ENCODE measurements at regions not wholly inside any gene's neighbourhood (a gene's known extent, or its start where the extent isn't known, plus 50 kb on each side); places are given as distances from the start of the nearest gene placed in this dataset.
A peak's percentile ranks its signal among the peaks of the same experiment; 100 is the strongest.
"Not testable (repeated sequence)": the region's sequence is repeated elsewhere in the genome, so short reads cannot be mapped to it uniquely, and the experiment has no call there.

GRCh38 chr5:96529559-96529958, 96.5 kb upstream of the PCSK1 start:
- no peak for DNase-seq

GRCh38 chr5:96530901-96531300, 97.9 kb upstream of the PCSK1 start:
- no peak for DNase-seq

- no peak for DNase-seq
Observed at GRCh38 chr5:96533371-96533770, 100.3 kb upstream of the PCSK1 start.

- DNase-seq: no peak
Observed at GRCh38 chr5:96537386-96537785, 104.3 kb upstream of the PCSK1 start.

- DNase-seq: no peak
Observed at GRCh38 chr5:96538808-96539250, 105.8 kb upstream of the PCSK1 start.

GRCh38 chr5:96546120-96546519, 113.1 kb upstream of the PCSK1 start:
- DNase-seq: no peak

GRCh38 chr5:96547486-96547885, 114.4 kb upstream of the PCSK1 start:
- DNase-seq: no peak

GRCh38 chr5:96548905-96549304, 113.3 kb upstream of the CAST start:
- DNase-seq: no peak

GRCh38 chr5:96560857-96561256, 101.3 kb upstream of the CAST start:
- DNase-seq: not testable (repeated sequence)

GRCh38 chr5:96562614-96563013, 99.6 kb upstream of the CAST start:
- DNase-seq: no peak

GRCh38 chr5:96563816-96564215, 98.4 kb upstream of the CAST start:
- DNase-seq: no peak

- DNase-seq: peak; percentile 15 to 44
Observed at GRCh38 chr5:96565582-96566265, 96.5 kb upstream of the CAST start.

GRCh38 chr5:96566833-96567587, 95.2 kb upstream of the CAST start:
- DNase-seq: no peak

GRCh38 chr5:96569332-96569731, 92.8 kb upstream of the CAST start:
- DNase-seq: no peak

- DNase-seq: no peak
Observed at GRCh38 chr5:96569770-96570169, 92.4 kb upstream of the CAST start.

- no peak for DNase-seq
Observed at GRCh38 chr5:96572864-96573512, 89.2 kb upstream of the CAST start.

GRCh38 chr5:96573513-96573894, 88.7 kb upstream of the CAST start:
- DNase-seq: no peak

GRCh38 chr5:96576876-96577275, 85.3 kb upstream of the CAST start:
- DNase-seq: no peak

- no peak for DNase-seq
Observed at GRCh38 chr5:96577909-96578308, 84.3 kb upstream of the CAST start.

- DNase-seq: no peak
Observed at GRCh38 chr5:96579711-96580110, 82.5 kb upstream of the CAST start.

- no peak for DNase-seq
Observed at GRCh38 chr5:96582343-96582742, 79.8 kb upstream of the CAST start.

GRCh38 chr5:96584712-96585111, 77.5 kb upstream of the CAST start:
- no peak for DNase-seq

GRCh38 chr5:96588539-96588938, 73.6 kb upstream of the CAST start:
- no peak for DNase-seq

- no peak for DNase-seq
Observed at GRCh38 chr5:96590796-96591195, 71.4 kb upstream of the CAST start.

All from cerebellar nuclear complex (tissue), 1 donor.